ENCODE measurements at regions not wholly inside any gene's neighbourhood (a gene's known extent, or its start where the extent isn't known, plus 50 kb on each side); places are given as distances from the start of the nearest gene placed in this dataset.

- TF ChIP-seq EZH2 (IDR thresholded peaks at IDR 0.05; ENCODE audit: insufficient read depth, poor library complexity, severe bottlenecking), result no peak
- TF ChIP-seq EZH2phosphoT487 (IDR thresholded peaks at IDR 0.05; ENCODE audit: insufficient read depth, low read depth), result no peak
These were observed 217.8 kb downstream of the MID1IP1 start for GRCh38 chrX:39019056-39019455.
